ENCODE measurements at regions not wholly inside any gene's neighbourhood (a gene's known extent, or its start where the extent isn't known, plus 50 kb on each side); places are given as distances from the start of the nearest gene placed in this dataset.

- DNase-seq (ENCODE audit: low read depth, low spot score): no peak
These were observed 92.4 kb upstream of the DNAJC19 start for GRCh38 chr3:181081930-181082329.

GRCh38 chr3:181076558-181076957 is 87.0 kb upstream of the DNAJC19 start:
- no peak for DNase-seq (ENCODE audit: low read depth, low spot score)

GRCh38 chr3:181075098-181075497 is 85.6 kb upstream of the DNAJC19 start:
- peak; percentile 9 for DNase-seq (ENCODE audit: low read depth, low spot score)

GRCh38 chr3:181066143-181067087 is 76.9 kb upstream of the DNAJC19 start:
- no peak for DNase-seq (ENCODE audit: low read depth, low spot score)

- no peak for DNase-seq (ENCODE audit: low read depth, low spot score)
These were observed 66.7 kb upstream of the DNAJC19 start for GRCh38 chr3:181056136-181056732.

GRCh38 chr3:181054538-181054937 is 65.0 kb upstream of the DNAJC19 start:
- no peak for DNase-seq (ENCODE audit: low read depth, low spot score)

- no peak for DNase-seq (ENCODE audit: low read depth, low spot score)
These were observed 62.7 kb upstream of the DNAJC19 start for GRCh38 chr3:181052256-181052655.

- no peak for DNase-seq (ENCODE audit: low read depth, low spot score)
These were observed 61.2 kb upstream of the DNAJC19 start for GRCh38 chr3:181050738-181051137.

- no peak for DNase-seq (ENCODE audit: low read depth, low spot score)
These were observed 50.5 kb upstream of the DNAJC19 start for GRCh38 chr3:181040030-181040429.

Data from iPS DF 19.7 (cell line).